IMR-90 (cell line): ENCODE measurements at regions not wholly inside any gene's neighbourhood (a gene's known extent, or its start where the extent isn't known, plus 50 kb on each side); places are given as distances from the start of the nearest gene placed in this dataset.
"Not testable (repeated sequence)": the region's sequence is repeated elsewhere in the genome, so short reads cannot be mapped to it uniquely, and the experiment has no call there.

ENCODE experiments used
- ATAC-seq: fragments of 200-7000 bp; cut with Tn5 transposase; 2 replicates; pipeline ENCODE4 v1.9.1; 2020; ENCODE audit warnings: low read depth, mild to moderate bottlenecking, moderate library complexity
- BruUV-seq: library from RNA; stranded (reverse); fragments of 400-500 nt; replicated peaks from 2 replicates; lab custom pipeline; 2021; lab: Mats Ljungman, UMichigan
- CTCF ChIA-PET: fragments of 300-600 bp; formaldehyde crosslinking; extraction: SDS; loops from one replicate; lab custom pipeline; 2021; ENCODE audit warnings: antibody characterized with exemption; lab: Yijun Ruan, JAX
- POLR2A ChIA-PET: fragments of 300-600 bp; sonication (Branson Sonifier 250); formaldehyde crosslinking; loops from one replicate; lab custom pipeline; 2022; ENCODE audit warnings: antibody characterized with exemption; ENCODE audit not compliant: unreplicated experiment; lab: Charles Lee
- DNase-seq: peaks from one replicate; pipeline ENCODE4 v3.0.0; 2013
- H2AFZ ChIP-seq: replicated peaks from 2 replicates; pipeline ENCODE3; 2013; ENCODE audit warnings: low read length, mild to moderate bottlenecking; ENCODE audit not compliant: poor library complexity
- H2AK5ac ChIP-seq: 2 replicates; pipeline ENCODE4 v1.6.1; 2013; ENCODE audit warnings: low read depth, low read length, inconsistent platforms
- H2AK9ac ChIP-seq: replicated peaks from 2 replicates; pipeline ENCODE3; 2013; ENCODE audit warnings: mild to moderate bottlenecking, low read depth, low read length, moderate library complexity; ENCODE audit not compliant: poor library complexity
- H2BK120ac ChIP-seq: 2 replicates; pipeline ENCODE4 v1.6.1; 2013; ENCODE audit warnings: low read depth, low read length, inconsistent platforms
- H2BK15ac ChIP-seq: 3 replicates; pipeline ENCODE4 v1.6.1; 2013; ENCODE audit warnings: low read depth, low read length, inconsistent platforms
- H2BK20ac ChIP-seq: 2 replicates; pipeline ENCODE4 v1.6.1; 2013; ENCODE audit warnings: low read depth, mild to moderate bottlenecking, inconsistent platforms, low read length, moderate library complexity
- H2BK5ac ChIP-seq: 2 replicates; pipeline ENCODE4 v1.6.1; 2013; ENCODE audit warnings: mild to moderate bottlenecking, low read depth, low read length, inconsistent platforms; ENCODE audit not compliant: poor library complexity, severe bottlenecking
- H3K14ac ChIP-seq: replicated peaks from 2 replicates; pipeline ENCODE4 v1.6.1; 2013; ENCODE audit warnings: low read depth, low read length, inconsistent platforms
- H3K18ac ChIP-seq: 2 replicates; pipeline ENCODE4 v1.6.1; 2013; ENCODE audit warnings: low read depth, low read length, control low read depth
- H3K23ac ChIP-seq: 2 replicates; pipeline ENCODE4 v1.6.1; 2013; ENCODE audit warnings: low read depth, low read length, inconsistent platforms
- H3K27ac ChIP-seq: 2 replicates; pipeline ENCODE4 v1.5.1; 2013; ENCODE audit warnings: mild to moderate bottlenecking, control low read depth, low read length; ENCODE audit not compliant: insufficient read depth
- H3K27me3 ChIP-seq: 2 replicates; pipeline ENCODE4 v1.6.1; 2013; ENCODE audit warnings: low read length; ENCODE audit not compliant: control insufficient read depth, insufficient read depth
- H3K36me3 ChIP-seq: 2 replicates; pipeline ENCODE4 v1.6.1; 2013; ENCODE audit warnings: low read length, mixed read lengths; ENCODE audit not compliant: control insufficient read depth, insufficient read depth
- H3K4ac ChIP-seq: 2 replicates; pipeline ENCODE4 v1.6.1; 2013; ENCODE audit warnings: low read depth, low read length, inconsistent platforms
- H3K4me1 ChIP-seq: 2 replicates; pipeline ENCODE4 v1.6.1; 2013; ENCODE audit warnings: low read length, mixed read lengths; ENCODE audit not compliant: control insufficient read depth, insufficient read depth
- H3K4me2 ChIP-seq: 2 replicates; pipeline ENCODE4 v1.6.1; 2013; ENCODE audit warnings: low read depth, mild to moderate bottlenecking, control low read depth, low read length, moderate library complexity
- H3K4me3 ChIP-seq: 2 replicates; pipeline ENCODE4 v1.5.1; 2013; ENCODE audit warnings: low read depth, mild to moderate bottlenecking, control low read depth, low read length, moderate library complexity; ENCODE audit not compliant: insufficient read depth
- H3K56ac ChIP-seq: 2 replicates; pipeline ENCODE4 v1.6.1; 2013; ENCODE audit warnings: low read length, inconsistent platforms; ENCODE audit not compliant: insufficient read depth; ENCODE audit errors: extremely low read depth
- H3K79me1 ChIP-seq, 2 experiments: 2 replicates each; pipeline ENCODE4 v1.6.1; 2013; ENCODE audit warnings: low read length in 2 of 2, inconsistent platforms in 1 of 2, low read depth in 1 of 2
- H3K9ac ChIP-seq: 2 replicates; pipeline ENCODE4 v1.6.1; 2013; ENCODE audit warnings: low read depth, low read length, control low read depth
- H3K9me1 ChIP-seq: 2 replicates; pipeline ENCODE4 v1.6.1; 2013; ENCODE audit warnings: low read length, inconsistent platforms; ENCODE audit not compliant: insufficient read depth
- H3K9me3 ChIP-seq: 2 replicates; pipeline ENCODE4 v1.6.1; 2013; ENCODE audit warnings: low read length; ENCODE audit not compliant: control insufficient read depth, insufficient read depth
- H4K20me1 ChIP-seq: 2 replicates; pipeline ENCODE4 v1.6.1; 2013; ENCODE audit warnings: low read length, inconsistent platforms; ENCODE audit not compliant: insufficient read depth
- H4K5ac ChIP-seq: 2 replicates; pipeline ENCODE4 v1.6.1; 2013; ENCODE audit warnings: mild to moderate bottlenecking, low read depth, low read length, control low read depth
- H4K8ac ChIP-seq, 2 experiments: 2 replicates each; pipeline ENCODE4 v1.6.1; 2013; ENCODE audit warnings: low read depth in 2 of 2, low read length in 2 of 2, control low read depth in 1 of 2, inconsistent platforms in 1 of 2
- H4K91ac ChIP-seq: 2 replicates; pipeline ENCODE4 v1.6.1; 2013; ENCODE audit warnings: low read depth, low read length, inconsistent platforms; ENCODE audit not compliant: insufficient read depth
- WGBS, 2 experiments: methylation state at CpG; one replicate each; pipeline versions ENCODE4 v1.1.5 to v1.1.7; 2013; ENCODE audit warnings: missing lambda C conversion rate in 2 of 2; ENCODE audit not compliant: insufficient read length in 1 of 2; ENCODE audit errors: extremely low coverage in 2 of 2; 5-methylcytosine and 5-hydroxymethylcytosine counted together
- dilution Hi-C: fragments of 300-500 bp; cut with HindIII; formaldehyde crosslinking; loops from one replicate; pipeline ENCODE4 v1.14.3; 2018; ENCODE audit warnings: low sequenced_read_pairs; ENCODE audit not compliant: unreplicated experiment
- in situ Hi-C: fragments of 300-500 bp; cut with MboI; formaldehyde crosslinking; loops from 3 replicates; pipeline ENCODE4 v1.14.3; 2019; ENCODE audit warnings: low sequenced_read_pairs, inconsistent platforms, mixed read lengths
- intact Hi-C: fragments of 100-400 bp; cut with micrococcal nuclease; formaldehyde crosslinking; loops from 2 replicates; pipeline ENCODE4 v1.10.0; 2022

DNA sequence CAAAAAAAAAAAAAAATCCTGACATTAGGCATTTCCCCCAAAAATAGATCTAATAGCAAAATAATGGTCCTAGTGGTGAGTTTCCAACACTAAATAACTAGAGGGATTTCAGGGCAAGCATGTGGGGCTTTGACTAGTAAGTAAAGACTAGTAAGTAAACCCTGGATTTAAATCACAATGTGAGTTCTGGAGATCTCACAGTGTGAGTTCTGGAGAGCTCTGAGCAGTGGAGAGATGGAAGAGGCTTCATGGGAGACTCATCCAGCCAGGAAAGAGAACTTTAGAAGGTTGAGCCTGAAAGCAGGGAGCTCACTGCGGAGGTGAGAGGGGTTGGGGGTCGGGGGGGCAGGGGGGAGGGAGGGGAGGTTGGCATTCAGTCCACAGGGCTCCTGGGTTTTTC lies 373.4 kb downstream of the SPATA31A1 start:
- H3K56ac ChIP-seq, intact Hi-C loops, H3K4ac ChIP-seq, H3K79me1 ChIP-seq, H2AK9ac ChIP-seq, H3K9me3 ChIP-seq, H4K20me1 ChIP-seq, in situ Hi-C loops, H3K4me2 ChIP-seq, H3K23ac ChIP-seq, H4K5ac ChIP-seq, H3K9me1 ChIP-seq, H3K4me3 ChIP-seq, H3K14ac ChIP-seq, H2BK20ac ChIP-seq, POLR2A ChIA-PET, H3K27me3 ChIP-seq, H4K8ac ChIP-seq, H3K36me3 ChIP-seq, H2AK5ac ChIP-seq, H2BK5ac ChIP-seq, H4K91ac ChIP-seq, H3K4me1 ChIP-seq, BruUV-seq, CTCF ChIA-PET, ATAC-seq, H3K27ac ChIP-seq, DNase-seq, H2BK120ac ChIP-seq, H3K18ac ChIP-seq, H2BK15ac ChIP-seq, H2AFZ ChIP-seq, H3K9ac ChIP-seq, dilution Hi-C loops: not testable (repeated sequence)
- no CpG with 5 or more reads among the region's 2 CpGs for WGBS, 2 experiments

- H3K4me1 ChIP-seq, H3K27me3 ChIP-seq, H3K27ac ChIP-seq, H2AK5ac ChIP-seq, H3K79me1 ChIP-seq, H2BK5ac ChIP-seq, intact Hi-C loops, H3K36me3 ChIP-seq, H3K4ac ChIP-seq, H3K9ac ChIP-seq, CTCF ChIA-PET, ATAC-seq, H3K56ac ChIP-seq, H3K4me2 ChIP-seq, H3K9me1 ChIP-seq, H3K23ac ChIP-seq, dilution Hi-C loops, POLR2A ChIA-PET, H4K20me1 ChIP-seq, H4K8ac ChIP-seq, H4K91ac ChIP-seq, DNase-seq, H2AK9ac ChIP-seq, H2BK15ac ChIP-seq, in situ Hi-C loops, BruUV-seq, H3K9me3 ChIP-seq, H2BK20ac ChIP-seq, H4K5ac ChIP-seq, H2BK120ac ChIP-seq, H2AFZ ChIP-seq, H3K14ac ChIP-seq, H3K4me3 ChIP-seq, H3K18ac ChIP-seq: not testable (repeated sequence)
- no CpG with 5 or more reads among the region's 17 CpGs for WGBS, 2 experiments
Observed at GRCh38 chr9:39744898-39745297, 389.4 kb downstream of the SPATA31A1 start.
